ENCODE measurements at regions not wholly inside any gene's neighbourhood (a gene's known extent, or its start where the extent isn't known, plus 50 kb on each side); places are given as distances from the start of the nearest gene placed in this dataset.

DNA sequence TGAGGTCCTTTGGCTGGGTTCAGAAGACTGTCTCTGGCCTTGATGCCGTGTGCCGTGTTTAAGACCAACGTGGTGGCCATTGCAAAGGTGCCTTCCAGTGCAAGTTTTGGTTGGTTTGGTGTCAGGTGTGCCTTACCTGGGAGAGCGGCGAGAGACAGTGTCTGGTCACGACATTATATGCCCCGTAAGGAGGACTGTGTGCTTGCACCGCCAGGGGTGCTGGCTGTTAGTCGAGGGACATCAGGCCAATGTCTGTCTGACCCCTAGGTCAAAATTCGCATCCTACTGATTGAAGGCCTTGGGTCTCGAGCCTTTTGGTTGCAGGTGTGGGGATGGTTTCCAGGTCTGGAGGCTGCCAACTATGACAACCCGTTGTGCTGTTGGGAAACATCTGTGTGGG is 111.9 kb downstream of the SNRPN start:
- TF ChIP-seq, protein P1, sequence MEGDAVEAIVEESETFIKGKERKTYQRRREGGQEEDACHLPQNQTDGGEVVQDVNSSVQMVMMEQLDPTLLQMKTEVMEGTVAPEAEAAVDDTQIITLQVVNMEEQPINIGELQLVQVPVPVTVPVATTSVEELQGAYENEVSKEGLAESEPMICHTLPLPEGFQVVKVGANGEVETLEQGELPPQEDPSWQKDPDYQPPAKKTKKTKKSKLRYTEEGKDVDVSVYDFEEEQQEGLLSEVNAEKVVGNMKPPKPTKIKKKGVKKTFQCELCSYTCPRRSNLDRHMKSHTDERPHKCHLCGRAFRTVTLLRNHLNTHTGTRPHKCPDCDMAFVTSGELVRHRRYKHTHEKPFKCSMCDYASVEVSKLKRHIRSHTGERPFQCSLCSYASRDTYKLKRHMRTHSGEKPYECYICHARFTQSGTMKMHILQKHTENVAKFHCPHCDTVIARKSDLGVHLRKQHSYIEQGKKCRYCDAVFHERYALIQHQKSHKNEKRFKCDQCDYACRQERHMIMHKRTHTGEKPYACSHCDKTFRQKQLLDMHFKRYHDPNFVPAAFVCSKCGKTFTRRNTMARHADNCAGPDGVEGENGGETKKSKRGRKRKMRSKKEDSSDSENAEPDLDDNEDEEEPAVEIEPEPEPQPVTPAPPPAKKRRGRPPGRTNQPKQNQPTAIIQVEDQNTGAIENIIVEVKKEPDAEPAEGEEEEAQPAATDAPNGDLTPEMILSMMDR (conservative IDR thresholded peaks at IDR 0.05; ENCODE audit: low read depth, low read length) = no peak
- no peak for TF ChIP-seq EZH2 (IDR thresholded peaks at IDR 0.05; ENCODE audit: low read length, unreplicated experiment)

All from PC-3 (cell line).